ENCODE measurements at regions not wholly inside any gene's neighbourhood (a gene's known extent, or its start where the extent isn't known, plus 50 kb on each side); places are given as distances from the start of the nearest gene placed in this dataset.

DNA sequence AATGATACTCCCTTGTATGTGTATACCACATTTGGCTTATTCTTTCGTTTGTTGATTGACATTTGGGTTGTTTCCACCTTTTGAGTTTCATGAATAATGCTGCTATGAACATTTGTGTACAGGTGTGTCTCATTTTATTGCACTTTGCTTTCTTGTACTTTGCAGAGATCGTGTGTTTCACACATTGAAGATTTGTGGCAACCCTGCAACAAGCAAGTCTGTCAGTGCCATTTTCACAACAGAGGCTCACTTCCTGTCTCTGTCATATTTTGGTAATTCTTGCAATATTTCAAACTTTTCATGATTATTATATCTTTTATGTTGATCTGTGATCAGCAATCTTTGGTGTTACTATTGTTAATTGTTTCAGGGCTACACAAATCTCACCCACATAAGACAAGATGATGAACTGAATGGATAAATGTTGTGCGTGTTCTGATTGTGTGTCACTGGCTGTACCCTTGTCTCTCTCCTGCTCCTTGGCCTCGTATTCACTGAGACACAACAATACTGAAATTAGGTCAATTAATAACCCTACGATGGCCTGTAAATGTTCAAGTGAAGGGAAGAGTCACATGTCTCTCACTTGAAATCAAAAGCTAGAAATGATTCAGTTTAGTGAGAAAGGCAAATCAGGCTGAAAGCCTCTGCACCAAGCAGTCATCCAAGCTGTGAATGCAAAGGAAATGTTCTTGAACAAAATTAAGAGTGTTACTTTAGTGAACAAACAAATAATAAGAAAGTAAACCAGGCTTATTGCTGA lies 133.6 kb upstream of the JCAD start:
- Histone ChIP-seq H3K27ac (no peak overlapping the region), H3K36me3 (replicated peaks) (no peaks in the 10 kb centered on the region), H3K27me3 (replicated peaks) (no peaks in the 10 kb centered on the region), H3K4me3 (ENCODE audit: low read depth, low read length) (no peak overlapping the region)
- in situ Hi-C loops (cut with HindIII; ENCODE audit: low pct_ligation_motif_present, low sequenced_read_pairs), result no loop called here
- DNase-seq, result no peak
- TF ChIP-seq, protein P1, sequence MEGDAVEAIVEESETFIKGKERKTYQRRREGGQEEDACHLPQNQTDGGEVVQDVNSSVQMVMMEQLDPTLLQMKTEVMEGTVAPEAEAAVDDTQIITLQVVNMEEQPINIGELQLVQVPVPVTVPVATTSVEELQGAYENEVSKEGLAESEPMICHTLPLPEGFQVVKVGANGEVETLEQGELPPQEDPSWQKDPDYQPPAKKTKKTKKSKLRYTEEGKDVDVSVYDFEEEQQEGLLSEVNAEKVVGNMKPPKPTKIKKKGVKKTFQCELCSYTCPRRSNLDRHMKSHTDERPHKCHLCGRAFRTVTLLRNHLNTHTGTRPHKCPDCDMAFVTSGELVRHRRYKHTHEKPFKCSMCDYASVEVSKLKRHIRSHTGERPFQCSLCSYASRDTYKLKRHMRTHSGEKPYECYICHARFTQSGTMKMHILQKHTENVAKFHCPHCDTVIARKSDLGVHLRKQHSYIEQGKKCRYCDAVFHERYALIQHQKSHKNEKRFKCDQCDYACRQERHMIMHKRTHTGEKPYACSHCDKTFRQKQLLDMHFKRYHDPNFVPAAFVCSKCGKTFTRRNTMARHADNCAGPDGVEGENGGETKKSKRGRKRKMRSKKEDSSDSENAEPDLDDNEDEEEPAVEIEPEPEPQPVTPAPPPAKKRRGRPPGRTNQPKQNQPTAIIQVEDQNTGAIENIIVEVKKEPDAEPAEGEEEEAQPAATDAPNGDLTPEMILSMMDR (IDR thresholded peaks at IDR 0.05; ENCODE audit: low read depth, low read length, missing control alignments), result no peak

DNA sequence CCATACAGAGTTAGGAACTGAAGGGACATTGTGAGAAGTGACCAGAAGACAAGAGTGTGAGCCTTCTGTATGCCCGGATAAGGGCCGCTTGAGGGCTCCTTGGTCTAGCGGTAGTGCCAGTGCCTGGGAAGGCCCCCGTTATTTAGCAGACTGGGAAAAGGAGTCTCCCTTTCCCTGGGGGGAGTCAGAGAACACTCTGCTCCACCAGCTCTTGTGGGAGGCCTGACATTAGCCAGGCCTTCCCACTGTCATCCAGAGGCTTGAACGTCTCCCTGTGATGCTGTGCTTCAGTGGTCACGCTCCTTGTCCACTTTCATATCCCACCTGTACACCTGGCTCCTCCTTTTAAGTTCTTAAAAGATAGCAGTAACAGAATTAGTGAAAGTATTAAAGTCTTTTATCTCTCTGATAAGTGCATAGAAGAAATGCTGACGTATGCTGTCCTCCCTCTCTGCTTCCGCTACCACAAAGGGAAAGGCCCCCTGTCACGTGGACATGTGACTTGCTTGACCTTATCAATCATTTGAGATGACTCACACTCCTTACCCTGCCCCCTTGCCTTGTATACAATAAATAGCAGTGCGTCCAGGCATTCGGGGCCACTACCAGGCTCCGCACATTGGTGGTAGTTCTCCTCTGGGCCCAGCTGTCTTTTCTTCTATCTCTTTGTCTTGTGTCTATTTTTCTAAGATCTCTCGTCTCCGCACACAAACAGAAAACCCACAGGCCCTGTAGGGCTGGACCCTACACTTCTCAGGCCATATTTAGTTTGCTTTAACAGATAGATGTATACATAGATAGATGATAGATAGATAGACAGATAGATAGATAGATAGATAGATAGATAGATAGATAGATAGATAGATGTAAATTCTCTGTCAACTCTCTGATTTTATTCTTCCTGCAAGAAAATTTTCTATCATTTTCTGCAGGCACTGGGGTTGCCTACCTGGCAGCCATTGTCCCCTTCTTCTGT lies 131.5 kb upstream of the JCAD start:
- no peak overlapping the region for H3K4me3 ChIP-seq (ENCODE audit: low read depth, low read length)
- no peaks in the 10 kb centered on the region for H3K36me3 ChIP-seq (replicated peaks)
- DNase-seq, result no peak
- TF ChIP-seq, protein P1 (IDR thresholded peaks at IDR 0.05; ENCODE audit: low read depth, low read length, missing control alignments), result no peak
- H3K27ac ChIP-seq, result no peak overlapping the region
- in situ Hi-C loops (cut with HindIII; ENCODE audit: low pct_ligation_motif_present, low sequenced_read_pairs), result no loop called here
- H3K27me3 ChIP-seq (replicated peaks), result no peaks in the 10 kb centered on the region

DNA sequence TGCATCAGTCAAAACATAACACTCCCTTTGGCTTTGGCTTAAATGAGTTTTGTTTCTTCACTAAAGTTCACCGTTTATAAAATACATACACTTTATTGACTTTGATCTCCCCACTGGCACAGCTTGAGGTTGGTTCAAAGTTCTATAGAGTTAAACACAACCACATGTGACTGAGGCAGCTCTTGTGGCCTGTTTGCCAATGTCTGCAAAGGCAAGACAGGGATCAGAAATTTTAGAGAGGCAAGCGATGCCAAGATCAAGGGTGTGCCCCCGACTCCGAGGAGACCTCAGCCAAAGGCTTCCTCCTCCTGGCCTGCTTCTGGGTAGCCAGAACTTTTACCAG lies 129.8 kb upstream of the JCAD start:
- H3K36me3 ChIP-seq (replicated peaks), result no peaks in the 10 kb centered on the region
- in situ Hi-C loops (cut with HindIII; ENCODE audit: low pct_ligation_motif_present, low sequenced_read_pairs), result no loop called here
- no peak overlapping the region for H3K27ac ChIP-seq
- H3K27me3 ChIP-seq (replicated peaks), result no peaks in the 10 kb centered on the region
- TF ChIP-seq, protein P1 (IDR thresholded peaks at IDR 0.05; ENCODE audit: low read depth, low read length, missing control alignments), result no peak
- no peak for DNase-seq
- no peak overlapping the region for H3K4me3 ChIP-seq (ENCODE audit: low read depth, low read length)

DNA sequence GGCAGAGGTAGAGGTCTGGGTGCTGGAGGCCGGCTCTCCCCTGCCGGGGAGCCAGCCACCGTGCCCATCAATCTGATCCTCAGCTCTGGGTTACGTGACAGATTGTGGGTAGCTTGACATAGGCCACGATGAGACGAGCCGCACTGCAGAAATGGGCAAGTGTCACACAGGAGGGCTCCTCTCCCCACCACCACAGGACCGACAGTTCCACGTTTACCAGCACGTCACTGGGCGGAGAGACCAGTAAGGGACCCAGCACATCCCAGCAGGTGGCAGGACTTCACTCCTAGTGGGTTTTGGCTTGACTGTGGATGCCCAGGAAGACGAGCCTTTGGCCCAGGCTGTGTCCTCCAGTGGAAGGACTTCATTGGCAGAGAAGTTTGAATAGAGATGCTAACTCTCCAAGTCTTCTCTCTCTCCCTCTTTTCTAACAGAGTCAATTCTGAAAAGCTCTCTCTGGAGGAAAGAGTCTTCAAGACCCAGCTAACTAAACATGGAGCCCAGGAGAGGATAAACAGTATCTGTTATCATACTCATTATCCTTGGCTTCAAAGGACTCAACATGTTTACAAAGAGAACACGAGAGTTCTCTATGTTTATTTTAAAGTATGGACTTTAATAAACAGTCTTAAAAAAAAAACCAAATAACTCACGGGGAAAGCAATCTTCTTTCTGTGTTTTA lies 129.3 kb upstream of the JCAD start:
- Histone ChIP-seq H3K27me3 (replicated peaks) (no peaks in the 10 kb centered on the region), H3K36me3 (replicated peaks) (no peaks in the 10 kb centered on the region), H3K27ac (no peak overlapping the region), H3K4me3 (ENCODE audit: low read depth, low read length) (no peak overlapping the region)
- no peak for DNase-seq
- TF ChIP-seq, protein P1 (IDR thresholded peaks at IDR 0.05; ENCODE audit: low read depth, low read length, missing control alignments), result no peak
- in situ Hi-C loops (cut with HindIII; ENCODE audit: low pct_ligation_motif_present, low sequenced_read_pairs), result no loop called here

DNA sequence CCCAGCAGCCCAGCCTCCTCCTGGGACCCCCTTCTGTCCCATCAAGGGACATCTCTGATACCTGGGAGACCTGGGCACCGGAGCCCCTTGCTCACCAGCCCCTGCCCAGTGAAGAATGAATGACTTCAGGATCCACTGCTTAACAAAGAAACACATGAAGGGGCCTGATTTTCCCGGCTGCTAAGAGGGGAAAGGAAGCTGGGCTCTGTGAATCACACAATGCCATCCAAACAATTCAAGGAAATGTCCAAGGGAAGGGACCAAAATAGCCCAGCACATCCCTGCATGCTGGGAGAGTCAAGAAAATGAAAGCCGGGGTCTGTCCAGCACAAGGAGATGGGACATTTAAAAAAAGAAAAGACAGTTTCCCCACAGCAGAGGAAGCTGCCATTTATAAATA lies 128.7 kb upstream of the JCAD start:
- no peak overlapping the region for H3K27ac ChIP-seq
- in situ Hi-C loops (cut with HindIII; ENCODE audit: low pct_ligation_motif_present, low sequenced_read_pairs), result no loop called here
- DNase-seq, result peak; percentile 10
- TF ChIP-seq, protein P1 (IDR thresholded peaks at IDR 0.05; ENCODE audit: low read depth, low read length, missing control alignments), result no peak
- no peaks in the 10 kb centered on the region for H3K27me3 ChIP-seq (replicated peaks)
- H3K36me3 ChIP-seq (replicated peaks), result no peaks in the 10 kb centered on the region
- H3K4me3 ChIP-seq (ENCODE audit: low read depth, low read length), result no peak overlapping the region
